HEK293 (cell line): ENCODE measurements at regions not wholly inside any gene's neighbourhood (a gene's known extent, or its start where the extent isn't known, plus 50 kb on each side); places are given as distances from the start of the nearest gene placed in this dataset.

ENCODE experiments used
- CTCF ChIA-PET: fragments of 350-600 bp; formaldehyde crosslinking; extraction: SDS; loops from one replicate; lab custom pipeline; 2021; ENCODE audit warnings: antibody characterized with exemption; lab: Yijun Ruan, JAX
- POLR2A ChIA-PET: fragments of 300-600 bp; formaldehyde crosslinking; extraction: SDS; loops from one replicate; lab custom pipeline; 2020; ENCODE audit warnings: antibody characterized with exemption, inconsistent platforms; lab: Yijun Ruan, JAX
- H3K27ac ChIP-seq: fragments of 200-500 bp; sonication (Bioruptor generic); 2 replicates; pipeline ENCODE4 v1.5.1; 2014; ENCODE audit warnings: low read depth, low read length, control low read depth, inconsistent platforms; ENCODE audit errors: extremely low read depth
- H3K36me3 ChIP-seq, 2 experiments: fragments of 200-500 bp in 1 of 2; sonication (Bioruptor generic) in 1 of 2; 1 replicate in 1 of 2; 2 replicates in 1 of 2; pipeline ENCODE4 v1.5.1; 2014 to 2017; ENCODE audit warnings: inconsistent platforms in 2 of 2, low read length in 2 of 2; ENCODE audit not compliant: control insufficient read depth in 2 of 2, insufficient read depth in 1 of 2
- H3K4me1 ChIP-seq: fragments of 200-500 bp; sonication (Bioruptor generic); 2 replicates; pipeline ENCODE4 v1.5.1; 2014; ENCODE audit warnings: mild to moderate bottlenecking, low read length, inconsistent platforms; ENCODE audit not compliant: control insufficient read depth, insufficient read depth
- H3K4me3 ChIP-seq: 2 replicates; pipeline ENCODE4 v1.5.1; 2011; ENCODE audit warnings: low read depth, mild to moderate bottlenecking, control low read depth, low read length, moderate library complexity
- H3K9me3 ChIP-seq: fragments of 200-500 bp; sonication (Bioruptor generic); 2 replicates; pipeline ENCODE4 v1.5.1; 2014; ENCODE audit warnings: low read depth, low read length, inconsistent platforms; ENCODE audit not compliant: control insufficient read depth, insufficient read depth
- EGR2 ChIP-seq: fragments of 450-650 bp; formaldehyde crosslinking; IDR thresholded peaks from 2 replicates; pipeline ENCODE4 v1.5.1; 2016; ENCODE audit warnings: low read depth, missing biosample characterization, missing genetic modification characterization
- KLF7 ChIP-seq: fragments of 450-650 bp; formaldehyde crosslinking; IDR thresholded peaks from 2 replicates; pipeline ENCODE4 v1.5.1; 2016; ENCODE audit warnings: missing biosample characterization, missing genetic modification characterization, borderline replicate concordance
- MEIS1 ChIP-seq: sonication (generic); formaldehyde crosslinking; IDR thresholded peaks from 2 replicates; pipeline ENCODE4 v1.8.1; 2022; ENCODE audit warnings: missing genetic modification reagents, mild to moderate bottlenecking, borderline replicate concordance
- MZF1 ChIP-seq: fragments of 450-650 bp; formaldehyde crosslinking; IDR thresholded peaks from 2 replicates; pipeline ENCODE4 v1.5.1; 2017; ENCODE audit warnings: missing biosample characterization, missing genetic modification characterization, borderline replicate concordance
- SP2 ChIP-seq: fragments of 450-650 bp; formaldehyde crosslinking; IDR thresholded peaks from 2 replicates; pipeline ENCODE4 v1.5.1; 2016; ENCODE audit warnings: missing biosample characterization, missing genetic modification characterization
- TCF7L2 ChIP-seq: IDR thresholded peaks from 2 replicates; pipeline ENCODE4 v1.6.1; 2011; ENCODE audit warnings: low read depth, mild to moderate bottlenecking, inconsistent platforms, low read length, moderate library complexity, borderline replicate concordance
- ZFP69B ChIP-seq: fragments of 450-650 bp; formaldehyde crosslinking; IDR thresholded peaks from 2 replicates; pipeline ENCODE4 v1.5.1; 2016; ENCODE audit warnings: missing biosample characterization, missing genetic modification characterization
- ZNF148 ChIP-seq: fragments of 450-650 bp; formaldehyde crosslinking; IDR thresholded peaks from 2 replicates; pipeline ENCODE4 v1.5.0; 2017; ENCODE audit warnings: missing biosample characterization, missing genetic modification characterization, borderline replicate concordance
- ZNF335 ChIP-seq: fragments of 450-650 bp; formaldehyde crosslinking; conservative IDR thresholded peaks from 2 replicates; pipeline ENCODE4 v1.5.1; 2016; ENCODE audit warnings: missing biosample characterization, missing genetic modification characterization
- ZNF404 ChIP-seq: fragments of 450-650 bp; formaldehyde crosslinking; IDR thresholded peaks from 2 replicates; pipeline ENCODE4 v1.5.1; 2017; ENCODE audit warnings: missing biosample characterization, missing genetic modification characterization
- ZNF423 ChIP-seq: fragments of 450-650 bp; formaldehyde crosslinking; IDR thresholded peaks from 2 replicates; pipeline ENCODE4 v1.5.1; 2016; ENCODE audit warnings: missing biosample characterization, missing genetic modification characterization
- ZNF426 ChIP-seq: fragments of 450-650 bp; formaldehyde crosslinking; IDR thresholded peaks from 2 replicates; pipeline ENCODE4 v1.5.1; 2017; ENCODE audit warnings: missing biosample characterization, missing genetic modification characterization, mild to moderate bottlenecking, inconsistent platforms, moderate library complexity
- ZNF555 ChIP-seq: fragments of 450-650 bp; formaldehyde crosslinking; conservative IDR thresholded peaks from 2 replicates; pipeline ENCODE4 v1.5.1; 2017; ENCODE audit warnings: missing biosample characterization, mild to moderate bottlenecking, missing genetic modification characterization, inconsistent platforms
- ZNF624 ChIP-seq: fragments of 450-650 bp; formaldehyde crosslinking; IDR thresholded peaks from 2 replicates; pipeline ENCODE4 v1.5.1; 2017; ENCODE audit warnings: missing biosample characterization, missing genetic modification characterization
- ZSCAN23 ChIP-seq: fragments of 450-650 bp; formaldehyde crosslinking; IDR thresholded peaks from 2 replicates; pipeline ENCODE4 v1.5.1; 2016; ENCODE audit warnings: missing biosample characterization, missing genetic modification characterization
- ZSCAN30 ChIP-seq: fragments of 450-650 bp; IDR thresholded peaks from 2 replicates; pipeline ENCODE4 v1.5.1; 2018; ENCODE audit warnings: missing biosample characterization, mild to moderate bottlenecking, missing genetic modification characterization, moderate library complexity
- TF ChIP-seq, protein P1 (sequence below): fragments of 450-650 bp; formaldehyde crosslinking; IDR thresholded peaks from 2 replicates; pipeline ENCODE4 v1.5.1; 2016; ENCODE audit warnings: missing biosample characterization, missing genetic modification characterization
- TF ChIP-seq, protein P2 (sequence below): fragments of 450-650 bp; formaldehyde crosslinking; IDR thresholded peaks from 2 replicates; pipeline ENCODE4 v1.5.1; 2016; ENCODE audit warnings: missing biosample characterization, missing genetic modification characterization
- TF ChIP-seq, protein P3 (sequence below): fragments of 450-650 bp; formaldehyde crosslinking; IDR thresholded peaks from 2 replicates; pipeline ENCODE4 v1.5.1; 2016; ENCODE audit warnings: missing biosample characterization, missing genetic modification characterization
- TF ChIP-seq, protein P4 (sequence below): fragments of 450-650 bp; formaldehyde crosslinking; IDR thresholded peaks from 2 replicates; pipeline ENCODE4; 2016; ENCODE audit warnings: missing biosample characterization, missing genetic modification characterization
- TF ChIP-seq, protein P5 (sequence below): fragments of 450-650 bp; IDR thresholded peaks from 2 replicates; pipeline ENCODE4 v1.5.1; 2018; ENCODE audit warnings: missing biosample characterization, mild to moderate bottlenecking, missing genetic modification characterization
- TF ChIP-seq, protein P6 (sequence below): fragments of 450-650 bp; formaldehyde crosslinking; IDR thresholded peaks from 2 replicates; pipeline ENCODE4 v1.5.1; 2017; ENCODE audit warnings: missing biosample characterization, missing genetic modification characterization

DNA sequence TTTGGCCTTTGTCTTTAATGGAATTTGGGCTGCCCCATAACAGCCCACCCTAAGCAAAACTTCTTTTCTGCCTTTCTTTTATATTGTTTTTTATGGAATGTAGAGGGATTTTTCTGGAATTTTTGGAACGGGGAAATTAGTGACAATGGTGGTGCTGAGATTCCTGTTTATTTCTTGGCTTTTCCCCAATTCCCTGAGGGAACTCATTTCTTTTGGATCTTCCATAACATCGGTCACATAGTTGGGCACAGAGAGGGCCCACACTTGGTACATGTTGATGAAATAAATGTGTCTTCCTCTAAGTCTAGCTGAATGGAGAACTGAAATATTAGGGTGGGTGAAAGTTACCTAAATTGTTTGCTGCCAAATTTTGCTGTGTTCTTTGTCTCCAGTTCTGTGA lies 191.6 kb upstream of the TNP1 start:
- H3K4me1 ChIP-seq = peaks cover 8% of the 10 kb centered on the region
- no peak overlapping the region for H3K27ac ChIP-seq
- H3K4me3 ChIP-seq = no peak overlapping the region
- TF ChIP-seq ZSCAN23 (tag by site-specific recombination) (no peak), ZFP69B (tag by site-specific recombination) (no peak), EGR2 (no peak)
- TF ChIP-seq, protein P1, sequence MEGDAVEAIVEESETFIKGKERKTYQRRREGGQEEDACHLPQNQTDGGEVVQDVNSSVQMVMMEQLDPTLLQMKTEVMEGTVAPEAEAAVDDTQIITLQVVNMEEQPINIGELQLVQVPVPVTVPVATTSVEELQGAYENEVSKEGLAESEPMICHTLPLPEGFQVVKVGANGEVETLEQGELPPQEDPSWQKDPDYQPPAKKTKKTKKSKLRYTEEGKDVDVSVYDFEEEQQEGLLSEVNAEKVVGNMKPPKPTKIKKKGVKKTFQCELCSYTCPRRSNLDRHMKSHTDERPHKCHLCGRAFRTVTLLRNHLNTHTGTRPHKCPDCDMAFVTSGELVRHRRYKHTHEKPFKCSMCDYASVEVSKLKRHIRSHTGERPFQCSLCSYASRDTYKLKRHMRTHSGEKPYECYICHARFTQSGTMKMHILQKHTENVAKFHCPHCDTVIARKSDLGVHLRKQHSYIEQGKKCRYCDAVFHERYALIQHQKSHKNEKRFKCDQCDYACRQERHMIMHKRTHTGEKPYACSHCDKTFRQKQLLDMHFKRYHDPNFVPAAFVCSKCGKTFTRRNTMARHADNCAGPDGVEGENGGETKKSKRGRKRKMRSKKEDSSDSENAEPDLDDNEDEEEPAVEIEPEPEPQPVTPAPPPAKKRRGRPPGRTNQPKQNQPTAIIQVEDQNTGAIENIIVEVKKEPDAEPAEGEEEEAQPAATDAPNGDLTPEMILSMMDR (tag by site-specific recombination) = no peak
- TF ChIP-seq, protein P2, sequence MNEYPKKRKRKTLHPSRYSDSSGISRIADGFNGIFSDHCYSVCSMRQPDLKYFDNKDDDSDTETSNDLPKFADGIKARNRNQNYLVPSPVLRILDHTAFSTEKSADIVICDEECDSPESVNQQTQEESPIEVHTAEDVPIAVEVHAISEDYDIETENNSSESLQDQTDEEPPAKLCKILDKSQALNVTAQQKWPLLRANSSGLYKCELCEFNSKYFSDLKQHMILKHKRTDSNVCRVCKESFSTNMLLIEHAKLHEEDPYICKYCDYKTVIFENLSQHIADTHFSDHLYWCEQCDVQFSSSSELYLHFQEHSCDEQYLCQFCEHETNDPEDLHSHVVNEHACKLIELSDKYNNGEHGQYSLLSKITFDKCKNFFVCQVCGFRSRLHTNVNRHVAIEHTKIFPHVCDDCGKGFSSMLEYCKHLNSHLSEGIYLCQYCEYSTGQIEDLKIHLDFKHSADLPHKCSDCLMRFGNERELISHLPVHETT = no peak
- TF ChIP-seq, protein P3, sequence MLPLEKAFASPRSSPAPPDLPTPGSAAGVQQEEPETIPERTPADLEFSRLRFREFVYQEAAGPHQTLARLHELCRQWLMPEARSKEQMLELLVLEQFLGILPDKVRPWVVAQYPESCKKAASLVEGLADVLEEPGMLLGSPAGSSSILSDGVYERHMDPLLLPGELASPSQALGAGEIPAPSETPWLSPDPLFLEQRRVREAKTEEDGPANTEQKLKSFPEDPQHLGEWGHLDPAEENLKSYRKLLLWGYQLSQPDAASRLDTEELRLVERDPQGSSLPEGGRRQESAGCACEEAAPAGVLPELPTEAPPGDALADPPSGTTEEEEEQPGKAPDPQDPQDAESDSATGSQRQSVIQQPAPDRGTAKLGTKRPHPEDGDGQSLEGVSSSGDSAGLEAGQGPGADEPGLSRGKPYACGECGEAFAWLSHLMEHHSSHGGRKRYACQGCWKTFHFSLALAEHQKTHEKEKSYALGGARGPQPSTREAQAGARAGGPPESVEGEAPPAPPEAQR = no peak
- ChIA-PET POLR2A (no interaction called here), CTCF (no interaction called here)
- no peaks in the 10 kb centered on the region for H3K36me3 ChIP-seq
- no peaks in the 10 kb centered on the region for H3K9me3 ChIP-seq

GRCh38 chr2:217049956-217050355 lies 190.1 kb upstream of the TNP1 start:
- Histone ChIP-seq H3K36me3 (no peaks in the 10 kb centered on the region), H3K4me3 (no peak overlapping the region), H3K4me1 (peaks cover 6% of the 10 kb centered on the region; the same call in 1 of the 2 replicates), H3K27ac (no peak overlapping the region), H3K9me3 (no peaks in the 10 kb centered on the region)
- POLR2A ChIA-PET = interaction anchor here (0.6 kb wide), 1 partner anchor 638 kb away, joined by 3 read pairs; the partner anchor contains the start of gene SMARCAL1
- CTCF ChIA-PET = interaction anchor here (0.6 to 0.9 kb wide), 2 partner anchors 16 to 92 kb away, joined by 3 to 5 read pairs; no protein-coding TSS in a partner anchor
- TF ChIP-seq ZNF426 = no peak
- TF ChIP-seq ZSCAN23 (tag by site-specific recombination) = no peak
- TF ChIP-seq ZNF555 = no peak
- TF ChIP-seq, protein P4, sequence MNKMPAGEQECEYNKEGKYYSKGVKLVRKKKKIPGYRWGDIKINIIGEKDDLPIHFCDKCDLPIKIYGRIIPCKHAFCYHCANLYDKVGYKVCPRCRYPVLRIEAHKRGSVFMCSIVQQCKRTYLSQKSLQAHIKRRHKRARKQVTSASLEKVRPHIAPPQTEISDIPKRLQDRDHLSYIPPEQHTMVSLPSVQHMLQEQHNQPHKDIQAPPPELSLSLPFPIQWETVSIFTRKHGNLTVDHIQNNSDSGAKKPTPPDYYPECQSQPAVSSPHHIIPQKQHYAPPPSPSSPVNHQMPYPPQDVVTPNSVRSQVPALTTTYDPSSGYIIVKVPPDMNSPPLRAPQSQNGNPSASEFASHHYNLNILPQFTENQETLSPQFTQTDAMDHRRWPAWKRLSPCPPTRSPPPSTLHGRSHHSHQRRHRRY (tag by site-specific recombination) = no peak
- TF ChIP-seq MEIS1 (CRISPR knock-in tag) = no peak
- TF ChIP-seq, protein P5, sequence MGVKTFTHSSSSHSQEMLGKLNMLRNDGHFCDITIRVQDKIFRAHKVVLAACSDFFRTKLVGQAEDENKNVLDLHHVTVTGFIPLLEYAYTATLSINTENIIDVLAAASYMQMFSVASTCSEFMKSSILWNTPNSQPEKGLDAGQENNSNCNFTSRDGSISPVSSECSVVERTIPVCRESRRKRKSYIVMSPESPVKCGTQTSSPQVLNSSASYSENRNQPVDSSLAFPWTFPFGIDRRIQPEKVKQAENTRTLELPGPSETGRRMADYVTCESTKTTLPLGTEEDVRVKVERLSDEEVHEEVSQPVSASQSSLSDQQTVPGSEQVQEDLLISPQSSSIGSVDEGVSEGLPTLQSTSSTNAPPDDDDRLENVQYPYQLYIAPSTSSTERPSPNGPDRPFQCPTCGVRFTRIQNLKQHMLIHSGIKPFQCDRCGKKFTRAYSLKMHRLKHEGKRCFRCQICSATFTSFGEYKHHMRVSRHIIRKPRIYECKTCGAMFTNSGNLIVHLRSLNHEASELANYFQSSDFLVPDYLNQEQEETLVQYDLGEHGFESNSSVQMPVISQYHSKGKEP = no peak
- no peak for TF ChIP-seq ZNF624 (tag by site-specific recombination)
- TF ChIP-seq, protein P6, sequence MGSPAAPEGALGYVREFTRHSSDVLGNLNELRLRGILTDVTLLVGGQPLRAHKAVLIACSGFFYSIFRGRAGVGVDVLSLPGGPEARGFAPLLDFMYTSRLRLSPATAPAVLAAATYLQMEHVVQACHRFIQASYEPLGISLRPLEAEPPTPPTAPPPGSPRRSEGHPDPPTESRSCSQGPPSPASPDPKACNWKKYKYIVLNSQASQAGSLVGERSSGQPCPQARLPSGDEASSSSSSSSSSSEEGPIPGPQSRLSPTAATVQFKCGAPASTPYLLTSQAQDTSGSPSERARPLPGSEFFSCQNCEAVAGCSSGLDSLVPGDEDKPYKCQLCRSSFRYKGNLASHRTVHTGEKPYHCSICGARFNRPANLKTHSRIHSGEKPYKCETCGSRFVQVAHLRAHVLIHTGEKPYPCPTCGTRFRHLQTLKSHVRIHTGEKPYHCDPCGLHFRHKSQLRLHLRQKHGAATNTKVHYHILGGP = no peak
- TF ChIP-seq ZNF423 = no peak
- no peak for TF ChIP-seq ZNF335 (tag by site-specific recombination)
- no peak for TF ChIP-seq KLF7 (tag by site-specific recombination)
- no peak for TF ChIP-seq TCF7L2
- TF ChIP-seq SP2 = no peak
- TF ChIP-seq ZNF148 (tag by site-specific recombination) = no peak
- no peak for TF ChIP-seq MZF1
- TF ChIP-seq ZSCAN30 = no peak
- TF ChIP-seq ZNF404 (tag by site-specific recombination) = no peak
